ENCODE measurements at regions not wholly inside any gene's neighbourhood (a gene's known extent, or its start where the extent isn't known, plus 50 kb on each side); places are given as distances from the start of the nearest gene placed in this dataset.

GRCh38 chr18:65399091-65399490, 351.7 kb upstream of the CDH7 start:
- Histone ChIP-seq H3K36me3 (ENCODE audit: control insufficient read depth in 2 of 2, insufficient read depth in 2 of 2, low read length in 1 of 2) (no peaks in the 10 kb centered on the region), H3K27me3 (ENCODE audit: control insufficient read depth in 1 of 2, insufficient read depth in 2 of 2, low read length in 2 of 2) (no peaks in the 10 kb centered on the region), H3K4me1 (ENCODE audit: control insufficient read depth in 2 of 2, insufficient read depth in 2 of 2, low read length in 1 of 2) (no peaks in the 10 kb centered on the region), H3K27ac (ENCODE audit: low read depth in 2 of 2, low read length in 1 of 2) (no peak overlapping the region), H3K4me3 (ENCODE audit: low read depth in 1 of 2, low read length in 2 of 2) (no peak overlapping the region), H3K9me3 (ENCODE audit: control insufficient read depth in 2 of 2, insufficient read depth in 1 of 2, low read depth in 1 of 2, low read length in 1 of 2) (no peaks in the 10 kb centered on the region)
- 33 to 73% methylated on average over 1 of the region's 1 CpG for WGBS, 2 donors

- H3K27ac ChIP-seq (ENCODE audit: low read depth in 2 of 2, low read length in 1 of 2) = no peak overlapping the region
- H3K4me1 ChIP-seq (ENCODE audit: control insufficient read depth in 2 of 2, insufficient read depth in 2 of 2, low read length in 1 of 2) = no peaks in the 10 kb centered on the region
- no peak overlapping the region for H3K4me3 ChIP-seq (ENCODE audit: low read depth in 1 of 2, low read length in 2 of 2)
- no peaks in the 10 kb centered on the region for H3K36me3 ChIP-seq (ENCODE audit: control insufficient read depth in 2 of 2, insufficient read depth in 2 of 2, low read length in 1 of 2)
- WGBS, 2 donors = 52 to 57% methylated on average over 4 of the region's 4 CpGs
- no peaks in the 10 kb centered on the region for H3K9me3 ChIP-seq (ENCODE audit: control insufficient read depth in 2 of 2, insufficient read depth in 1 of 2, low read depth in 1 of 2, low read length in 1 of 2)
- H3K27me3 ChIP-seq (ENCODE audit: control insufficient read depth in 1 of 2, insufficient read depth in 2 of 2, low read length in 2 of 2) = no peaks in the 10 kb centered on the region
Observed at GRCh38 chr18:65398347-65399075, 352.3 kb upstream of the CDH7 start.

GRCh38 chr18:65380986-65381385, 369.8 kb upstream of the CDH7 start:
- WGBS, 2 donors = 44 to 46% methylated on average over 3 of the region's 3 CpGs
- Histone ChIP-seq H3K27me3 (ENCODE audit: control insufficient read depth in 1 of 2, insufficient read depth in 2 of 2, low read length in 2 of 2) (no peaks in the 10 kb centered on the region), H3K36me3 (ENCODE audit: control insufficient read depth in 2 of 2, insufficient read depth in 2 of 2, low read length in 1 of 2) (no peaks in the 10 kb centered on the region), H3K27ac (ENCODE audit: low read depth in 2 of 2, low read length in 1 of 2) (no peak overlapping the region), H3K4me3 (ENCODE audit: low read depth in 1 of 2, low read length in 2 of 2) (no peak overlapping the region), H3K9me3 (ENCODE audit: control insufficient read depth in 2 of 2, insufficient read depth in 1 of 2, low read depth in 1 of 2, low read length in 1 of 2) (peaks cover 4% of the 10 kb centered on the region in 2 donors), H3K4me1 (ENCODE audit: control insufficient read depth in 2 of 2, insufficient read depth in 2 of 2, low read length in 1 of 2) (no peaks in the 10 kb centered on the region)

GRCh38 chr18:65380571-65380970, 370.2 kb upstream of the CDH7 start:
- H3K4me3 ChIP-seq (ENCODE audit: low read depth in 1 of 2, low read length in 2 of 2) = no peak overlapping the region
- no peaks in the 10 kb centered on the region for H3K27me3 ChIP-seq (ENCODE audit: control insufficient read depth in 1 of 2, insufficient read depth in 2 of 2, low read length in 2 of 2)
- peaks cover 4% of the 10 kb centered on the region in 2 donors for H3K9me3 ChIP-seq (ENCODE audit: control insufficient read depth in 2 of 2, insufficient read depth in 1 of 2, low read depth in 1 of 2, low read length in 1 of 2)
- no peaks in the 10 kb centered on the region for H3K36me3 ChIP-seq (ENCODE audit: control insufficient read depth in 2 of 2, insufficient read depth in 2 of 2, low read length in 1 of 2)
- no peak overlapping the region for H3K27ac ChIP-seq (ENCODE audit: low read depth in 2 of 2, low read length in 1 of 2)
- H3K4me1 ChIP-seq (ENCODE audit: control insufficient read depth in 2 of 2, insufficient read depth in 2 of 2, low read length in 1 of 2) = no peaks in the 10 kb centered on the region

- H3K9me3 ChIP-seq (ENCODE audit: control insufficient read depth in 2 of 2, insufficient read depth in 1 of 2, low read depth in 1 of 2, low read length in 1 of 2) = no peaks in the 10 kb centered on the region
- H3K4me1 ChIP-seq (ENCODE audit: control insufficient read depth in 2 of 2, insufficient read depth in 2 of 2, low read length in 1 of 2) = no peaks in the 10 kb centered on the region
- H3K27me3 ChIP-seq (ENCODE audit: control insufficient read depth in 1 of 2, insufficient read depth in 2 of 2, low read length in 2 of 2) = no peaks in the 10 kb centered on the region
- no peak overlapping the region for H3K4me3 ChIP-seq (ENCODE audit: low read depth in 1 of 2, low read length in 2 of 2)
- 64 to 73% methylated on average over 3 of the region's 3 CpGs for WGBS, 2 donors
- no peaks in the 10 kb centered on the region for H3K36me3 ChIP-seq (ENCODE audit: control insufficient read depth in 2 of 2, insufficient read depth in 2 of 2, low read length in 1 of 2)
- no peak overlapping the region for H3K27ac ChIP-seq (ENCODE audit: low read depth in 2 of 2, low read length in 1 of 2)
Observed at GRCh38 chr18:65372904-65373303, 377.9 kb upstream of the CDH7 start.

- H3K36me3 ChIP-seq (ENCODE audit: control insufficient read depth in 2 of 2, insufficient read depth in 2 of 2, low read length in 1 of 2) = no peaks in the 10 kb centered on the region
Observed at GRCh38 chr18:65365245-65365980, 385.4 kb upstream of the CDH7 start.

GRCh38 chr18:65363911-65364632, 386.7 kb upstream of the CDH7 start:
- Histone ChIP-seq H3K4me1 (ENCODE audit: control insufficient read depth in 2 of 2, insufficient read depth in 2 of 2, low read length in 1 of 2) (no peaks in the 10 kb centered on the region), H3K36me3 (ENCODE audit: control insufficient read depth in 2 of 2, insufficient read depth in 2 of 2, low read length in 1 of 2) (no peaks in the 10 kb centered on the region), H3K27ac (ENCODE audit: low read depth in 2 of 2, low read length in 1 of 2) (no peak overlapping the region), H3K9me3 (ENCODE audit: control insufficient read depth in 2 of 2, insufficient read depth in 1 of 2, low read depth in 1 of 2, low read length in 1 of 2) (peaks cover 2 to 3% of the 10 kb centered on the region in 2 donors), H3K27me3 (ENCODE audit: control insufficient read depth in 1 of 2, insufficient read depth in 2 of 2, low read length in 2 of 2) (no peaks in the 10 kb centered on the region), H3K4me3 (ENCODE audit: low read depth in 1 of 2, low read length in 2 of 2) (no peak overlapping the region)
- 68 to 75% methylated on average over 4 of the region's 4 CpGs for WGBS, 2 donors

More at GRCh38 chr18:65365245-65365980, 385.4 kb upstream of the CDH7 start:
- Histone ChIP-seq H3K27me3 (ENCODE audit: control insufficient read depth in 1 of 2, insufficient read depth in 2 of 2, low read length in 2 of 2) (no peaks in the 10 kb centered on the region), H3K9me3 (ENCODE audit: control insufficient read depth in 2 of 2, insufficient read depth in 1 of 2, low read depth in 1 of 2, low read length in 1 of 2) (peaks cover 2 to 3% of the 10 kb centered on the region in 2 donors), H3K27ac (ENCODE audit: low read depth in 2 of 2, low read length in 1 of 2) (no peak overlapping the region), H3K4me1 (ENCODE audit: control insufficient read depth in 2 of 2, insufficient read depth in 2 of 2, low read length in 1 of 2) (no peaks in the 10 kb centered on the region), H3K4me3 (ENCODE audit: low read depth in 1 of 2, low read length in 2 of 2) (no peak overlapping the region)
- 0 to 18% methylated on average over 1 of the region's 1 CpG for WGBS, 2 donors

GRCh38 chr18:65363011-65363410, 387.8 kb upstream of the CDH7 start:
- Histone ChIP-seq H3K4me3 (ENCODE audit: low read depth in 1 of 2, low read length in 2 of 2) (no peak overlapping the region), H3K4me1 (ENCODE audit: control insufficient read depth in 2 of 2, insufficient read depth in 2 of 2, low read length in 1 of 2) (no peaks in the 10 kb centered on the region), H3K27me3 (ENCODE audit: control insufficient read depth in 1 of 2, insufficient read depth in 2 of 2, low read length in 2 of 2) (no peaks in the 10 kb centered on the region), H3K36me3 (ENCODE audit: control insufficient read depth in 2 of 2, insufficient read depth in 2 of 2, low read length in 1 of 2) (no peaks in the 10 kb centered on the region), H3K27ac (ENCODE audit: low read depth in 2 of 2, low read length in 1 of 2) (no peak overlapping the region), H3K9me3 (ENCODE audit: control insufficient read depth in 2 of 2, insufficient read depth in 1 of 2, low read depth in 1 of 2, low read length in 1 of 2) (peaks cover 2 to 3% of the 10 kb centered on the region in 2 donors)
- 87 to 88% methylated on average over 3 of the region's 3 CpGs for WGBS, 2 donors

- no peaks in the 10 kb centered on the region for H3K36me3 ChIP-seq (ENCODE audit: control insufficient read depth in 2 of 2, insufficient read depth in 2 of 2, low read length in 1 of 2)
- no peaks in the 10 kb centered on the region for H3K4me1 ChIP-seq (ENCODE audit: control insufficient read depth in 2 of 2, insufficient read depth in 2 of 2, low read length in 1 of 2)
- no peak overlapping the region for H3K4me3 ChIP-seq (ENCODE audit: low read depth in 1 of 2, low read length in 2 of 2)
- no peaks in the 10 kb centered on the region for H3K27me3 ChIP-seq (ENCODE audit: control insufficient read depth in 1 of 2, insufficient read depth in 2 of 2, low read length in 2 of 2)
- 88 to 94% methylated on average over 1 of the region's 1 CpG for WGBS, 2 donors
- no peak overlapping the region for H3K27ac ChIP-seq (ENCODE audit: low read depth in 2 of 2, low read length in 1 of 2)
- H3K9me3 ChIP-seq (ENCODE audit: control insufficient read depth in 2 of 2, insufficient read depth in 1 of 2, low read depth in 1 of 2, low read length in 1 of 2) = peaks cover 2 to 3% of the 10 kb centered on the region in 2 donors
Observed at GRCh38 chr18:65359479-65359878, 391.3 kb upstream of the CDH7 start.

Data from esophagus (tissue), 2 donors.